MM.1S (cell line): ENCODE measurements at regions not wholly inside any gene's neighbourhood (a gene's known extent, or its start where the extent isn't known, plus 50 kb on each side); places are given as distances from the start of the nearest gene placed in this dataset.

Experiments used
- EZH2 ChIP-seq: fragments of 300-600 bp; sonication (generic); optimal IDR thresholded peaks from 2 replicates; pipeline ENCODE3; 2017; ENCODE audit warnings: low read depth, mild to moderate bottlenecking, antibody characterized with exemption, low read length, mixed read lengths
- EZH2phosphoT487 ChIP-seq: fragments of 300-600 bp; sonication (generic); IDR thresholded peaks from 2 replicates; pipeline ENCODE4 v1.6.1; 2018; ENCODE audit warnings: antibody characterized with exemption, low read length
- TF ChIP-seq, protein P1 (sequence below): fragments of 300-600 bp; sonication (generic); IDR thresholded peaks from 2 replicates; pipeline ENCODE4 v1.5.1; 2016; ENCODE audit warnings: antibody characterized with exemption, low read length, mixed read lengths

GRCh38 chr9:22817181-22817580 lies 370.6 kb downstream of the DMRTA1 start:
- TF ChIP-seq, protein P1, sequence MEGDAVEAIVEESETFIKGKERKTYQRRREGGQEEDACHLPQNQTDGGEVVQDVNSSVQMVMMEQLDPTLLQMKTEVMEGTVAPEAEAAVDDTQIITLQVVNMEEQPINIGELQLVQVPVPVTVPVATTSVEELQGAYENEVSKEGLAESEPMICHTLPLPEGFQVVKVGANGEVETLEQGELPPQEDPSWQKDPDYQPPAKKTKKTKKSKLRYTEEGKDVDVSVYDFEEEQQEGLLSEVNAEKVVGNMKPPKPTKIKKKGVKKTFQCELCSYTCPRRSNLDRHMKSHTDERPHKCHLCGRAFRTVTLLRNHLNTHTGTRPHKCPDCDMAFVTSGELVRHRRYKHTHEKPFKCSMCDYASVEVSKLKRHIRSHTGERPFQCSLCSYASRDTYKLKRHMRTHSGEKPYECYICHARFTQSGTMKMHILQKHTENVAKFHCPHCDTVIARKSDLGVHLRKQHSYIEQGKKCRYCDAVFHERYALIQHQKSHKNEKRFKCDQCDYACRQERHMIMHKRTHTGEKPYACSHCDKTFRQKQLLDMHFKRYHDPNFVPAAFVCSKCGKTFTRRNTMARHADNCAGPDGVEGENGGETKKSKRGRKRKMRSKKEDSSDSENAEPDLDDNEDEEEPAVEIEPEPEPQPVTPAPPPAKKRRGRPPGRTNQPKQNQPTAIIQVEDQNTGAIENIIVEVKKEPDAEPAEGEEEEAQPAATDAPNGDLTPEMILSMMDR, result no peak
- TF ChIP-seq EZH2, result no peak
- no peak for TF ChIP-seq EZH2phosphoT487
